ENCODE measurements at regions not wholly inside any gene's neighbourhood (a gene's known extent, or its start where the extent isn't known, plus 50 kb on each side); places are given as distances from the start of the nearest gene placed in this dataset.

DNA sequence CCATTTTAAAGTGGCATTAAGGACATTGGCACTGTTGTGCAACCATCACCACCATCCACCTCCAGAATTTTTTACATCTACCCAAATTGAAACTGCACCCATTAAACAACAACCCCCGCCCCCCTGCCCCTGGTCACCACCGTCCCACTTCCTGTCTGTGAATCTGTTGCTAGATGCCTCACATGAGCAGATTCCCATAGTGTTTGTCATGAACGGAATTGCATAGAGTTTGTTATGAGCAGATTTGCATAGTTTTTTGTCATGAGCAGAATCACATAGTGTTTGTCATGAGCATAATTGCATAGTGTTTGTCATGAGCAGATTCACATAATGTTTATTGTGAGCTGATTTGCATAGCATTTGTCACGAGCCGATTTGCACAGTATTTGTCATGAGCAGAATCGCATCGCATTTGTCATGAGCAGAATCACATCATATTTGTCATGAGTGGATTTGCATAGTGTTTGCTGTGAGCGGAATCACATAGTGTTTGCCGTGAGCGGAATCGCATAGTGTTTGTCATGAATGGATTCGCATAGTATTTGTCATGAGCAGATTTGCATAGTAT, 54.0 kb upstream of the GTF3A start:
- TF ChIP-seq EZH2 (IDR thresholded peaks at IDR 0.05; ENCODE audit: borderline replicate concordance, low read length): no peak
- TF ChIP-seq, protein P1, sequence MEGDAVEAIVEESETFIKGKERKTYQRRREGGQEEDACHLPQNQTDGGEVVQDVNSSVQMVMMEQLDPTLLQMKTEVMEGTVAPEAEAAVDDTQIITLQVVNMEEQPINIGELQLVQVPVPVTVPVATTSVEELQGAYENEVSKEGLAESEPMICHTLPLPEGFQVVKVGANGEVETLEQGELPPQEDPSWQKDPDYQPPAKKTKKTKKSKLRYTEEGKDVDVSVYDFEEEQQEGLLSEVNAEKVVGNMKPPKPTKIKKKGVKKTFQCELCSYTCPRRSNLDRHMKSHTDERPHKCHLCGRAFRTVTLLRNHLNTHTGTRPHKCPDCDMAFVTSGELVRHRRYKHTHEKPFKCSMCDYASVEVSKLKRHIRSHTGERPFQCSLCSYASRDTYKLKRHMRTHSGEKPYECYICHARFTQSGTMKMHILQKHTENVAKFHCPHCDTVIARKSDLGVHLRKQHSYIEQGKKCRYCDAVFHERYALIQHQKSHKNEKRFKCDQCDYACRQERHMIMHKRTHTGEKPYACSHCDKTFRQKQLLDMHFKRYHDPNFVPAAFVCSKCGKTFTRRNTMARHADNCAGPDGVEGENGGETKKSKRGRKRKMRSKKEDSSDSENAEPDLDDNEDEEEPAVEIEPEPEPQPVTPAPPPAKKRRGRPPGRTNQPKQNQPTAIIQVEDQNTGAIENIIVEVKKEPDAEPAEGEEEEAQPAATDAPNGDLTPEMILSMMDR (conservative IDR thresholded peaks at IDR 0.05 in 1 of 2, IDR thresholded peaks at IDR 0.05 in 1 of 2; ENCODE audit: extremely low read depth in 1 of 2, insufficient read depth in 1 of 2, low read depth in 1 of 2, low read length in 2 of 2): no peak
